HG03439 (cell line): ENCODE measurements at regions not wholly inside any gene's neighbourhood (a gene's known extent, or its start where the extent isn't known, plus 50 kb on each side); places are given as distances from the start of the nearest gene placed in this dataset.

Experiments
- ATAC-seq: cut with Tn5 transposase; IDR thresholded peaks from one replicate; pipeline ENCODE4 v1.9.1; 2021; ENCODE audit warnings: mild to moderate bottlenecking, moderate library complexity; ENCODE audit not compliant: unreplicated experiment

GRCh38 chrX:30504309-30504708 lies 73.3 kb downstream of the TASL start:
- no peak for ATAC-seq

GRCh38 chrX:30495468-30495867 lies 82.1 kb downstream of the TASL start:
- no peak for ATAC-seq

- ATAC-seq = no peak
Observed at GRCh38 chrX:30493348-30493747, 84.2 kb downstream of the TASL start.

- ATAC-seq = no peak
Observed at GRCh38 chrX:30489323-30489722, 88.2 kb downstream of the TASL start.

GRCh38 chrX:30488092-30488491 lies 89.5 kb downstream of the TASL start:
- no peak for ATAC-seq

- peak; percentile 66 for ATAC-seq
Observed at GRCh38 chrX:30483996-30484395, 93.6 kb downstream of the TASL start.

GRCh38 chrX:30468471-30468870 lies 109.1 kb downstream of the TASL start:
- no peak for ATAC-seq
